Gastroesophageal sphincter (tissue), 4 donors: ENCODE measurements at regions not wholly inside any gene's neighbourhood (a gene's known extent, or its start where the extent isn't known, plus 50 kb on each side); places are given as distances from the start of the nearest gene placed in this dataset.
"Not testable (repeated sequence)": the region's sequence is repeated elsewhere in the genome, so short reads cannot be mapped to it uniquely, and the experiment has no call there.

Source experiments
- ATAC-seq: fragments of 150-250 bp; one replicate; pipeline ENCODE4 v1.9.1; 2016; ENCODE audit warnings: mild to moderate bottlenecking, moderate library complexity
- H3K27ac ChIP-seq, 4 donors: fragments of 200-600 bp; sonication (generic) in 3 of 4; 1 replicate in 3 of 4; 2 replicates in 1 of 4; pipeline ENCODE4 v1.5.1; 2016 to 2019
- H3K27me3 ChIP-seq: fragments of 200-600 bp; sonication (generic); one replicate; pipeline ENCODE4 v1.5.1; 2019
- H3K36me3 ChIP-seq, 2 donors: fragments of 200-600 bp; sonication (generic); one replicate each; pipeline ENCODE4 v1.5.1; 2019; ENCODE audit warnings: control low read depth in 1 of 2
- H3K4me1 ChIP-seq, 3 donors: fragments of 200-600 bp; sonication (generic); 1 replicate in 2 of 3; 2 replicates in 1 of 3; pipeline ENCODE4 v1.5.1; 2016 to 2019; ENCODE audit warnings: control low read depth in 2 of 3
- H3K4me3 ChIP-seq, 2 donors: fragments of 200-600 bp; sonication (generic); one replicate each; pipeline ENCODE4 v1.5.1; 2019; ENCODE audit warnings: mild to moderate bottlenecking in 1 of 2, moderate library complexity in 1 of 2
- H3K9me3 ChIP-seq, 3 donors: fragments of 200-600 bp; sonication (generic); one replicate each; pipeline ENCODE4 v1.5.1; 2017 to 2019; ENCODE audit warnings: control low read depth in 2 of 3
- EP300 ChIP-seq: sonication (generic); formaldehyde crosslinking; IDR thresholded peaks from one replicate; pipeline ENCODE4 v1.6.1; 2017; ENCODE audit warnings: antibody characterized with exemption, mild to moderate bottlenecking
- POLR2A ChIP-seq, 2 donors: fragments of 450-650 bp; IDR thresholded peaks; one replicate each; pipeline ENCODE4 v1.6.1; 2017; ENCODE audit warnings: antibody characterized with exemption in 2 of 2, mild to moderate bottlenecking in 2 of 2, moderate library complexity in 1 of 2
- POLR2AphosphoS5 ChIP-seq: sonication (generic); formaldehyde crosslinking; IDR thresholded peaks from one replicate; pipeline ENCODE4 v1.6.1; 2017; ENCODE audit warnings: antibody characterized with exemption
- WGBS, 2 donors: methylation state at CpG; one replicate each; pipeline ENCODE4 v1.1.5; 2018; ENCODE audit warnings: low coverage in 1 of 2; 5-methylcytosine and 5-hydroxymethylcytosine counted together
- TF ChIP-seq, protein P1 (sequence below), 4 experiments: fragments of 200-600 bp in 2 of 4; fragments of 450-650 bp in 2 of 4; sonication (generic) in 1 of 4; IDR thresholded peaks; one replicate each; pipeline ENCODE4 v1.5.1; 2017 to 2019; ENCODE audit warnings: antibody characterized with exemption in 4 of 4, mild to moderate bottlenecking in 2 of 4, moderate library complexity in 2 of 4

DNA sequence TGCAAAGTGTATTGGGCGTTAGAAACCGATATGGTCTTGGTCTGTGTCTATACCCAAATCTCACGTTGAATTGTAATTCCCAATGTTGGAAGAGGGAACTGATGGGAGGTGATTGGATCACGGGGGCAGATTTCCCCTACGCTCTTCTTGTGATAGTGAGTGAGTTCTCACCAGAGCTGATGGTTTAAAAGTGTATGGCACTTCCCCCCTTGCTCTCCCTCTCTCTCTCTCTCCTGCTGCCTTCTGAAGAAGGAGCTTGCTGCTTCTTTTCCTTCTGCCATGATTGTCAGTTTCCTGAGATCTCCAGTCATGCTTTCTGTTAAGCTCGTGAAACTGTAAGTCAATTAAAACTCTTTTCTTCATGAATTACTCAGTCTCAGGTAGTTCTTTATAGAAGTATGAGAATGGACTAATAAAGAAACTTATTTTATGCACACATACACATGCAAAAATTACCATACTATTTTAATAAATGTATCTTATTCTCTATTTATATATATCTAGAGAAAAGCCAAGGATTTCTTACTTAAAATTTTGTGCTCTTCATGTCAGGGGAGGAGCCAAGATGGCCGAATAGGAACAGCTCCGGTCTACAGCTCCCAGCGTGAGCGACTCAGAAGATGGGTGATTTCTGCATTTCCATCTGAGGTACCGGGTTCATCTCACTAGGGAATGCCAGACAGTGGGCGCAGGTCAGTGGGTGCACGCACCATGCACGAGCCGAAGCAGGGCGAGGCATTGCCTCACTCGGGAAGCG, 1891.0 kb upstream of the FLRT2 start:
- no peaks in the 10 kb centered on the region for H3K27me3 ChIP-seq
- ATAC-seq: no peak
- no peaks in the 10 kb centered on the region for H3K9me3 ChIP-seq
- H3K4me1 ChIP-seq: no peaks in the 10 kb centered on the region
- WGBS, 2 donors: 89 to 93% methylated on average over 6 to 10 of the region's 18 CpGs
- no peak for TF ChIP-seq EP300
- TF ChIP-seq, protein P1, sequence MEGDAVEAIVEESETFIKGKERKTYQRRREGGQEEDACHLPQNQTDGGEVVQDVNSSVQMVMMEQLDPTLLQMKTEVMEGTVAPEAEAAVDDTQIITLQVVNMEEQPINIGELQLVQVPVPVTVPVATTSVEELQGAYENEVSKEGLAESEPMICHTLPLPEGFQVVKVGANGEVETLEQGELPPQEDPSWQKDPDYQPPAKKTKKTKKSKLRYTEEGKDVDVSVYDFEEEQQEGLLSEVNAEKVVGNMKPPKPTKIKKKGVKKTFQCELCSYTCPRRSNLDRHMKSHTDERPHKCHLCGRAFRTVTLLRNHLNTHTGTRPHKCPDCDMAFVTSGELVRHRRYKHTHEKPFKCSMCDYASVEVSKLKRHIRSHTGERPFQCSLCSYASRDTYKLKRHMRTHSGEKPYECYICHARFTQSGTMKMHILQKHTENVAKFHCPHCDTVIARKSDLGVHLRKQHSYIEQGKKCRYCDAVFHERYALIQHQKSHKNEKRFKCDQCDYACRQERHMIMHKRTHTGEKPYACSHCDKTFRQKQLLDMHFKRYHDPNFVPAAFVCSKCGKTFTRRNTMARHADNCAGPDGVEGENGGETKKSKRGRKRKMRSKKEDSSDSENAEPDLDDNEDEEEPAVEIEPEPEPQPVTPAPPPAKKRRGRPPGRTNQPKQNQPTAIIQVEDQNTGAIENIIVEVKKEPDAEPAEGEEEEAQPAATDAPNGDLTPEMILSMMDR (IDR thresholded peaks at IDR 0.05): no peak
- no peak for TF ChIP-seq POLR2AphosphoS5
- no peak for TF ChIP-seq POLR2A (IDR thresholded peaks at IDR 0.05)
- no peak overlapping the region for H3K27ac ChIP-seq
- H3K36me3 ChIP-seq: no peaks in the 10 kb centered on the region
- H3K4me3 ChIP-seq: no peak overlapping the region

DNA sequence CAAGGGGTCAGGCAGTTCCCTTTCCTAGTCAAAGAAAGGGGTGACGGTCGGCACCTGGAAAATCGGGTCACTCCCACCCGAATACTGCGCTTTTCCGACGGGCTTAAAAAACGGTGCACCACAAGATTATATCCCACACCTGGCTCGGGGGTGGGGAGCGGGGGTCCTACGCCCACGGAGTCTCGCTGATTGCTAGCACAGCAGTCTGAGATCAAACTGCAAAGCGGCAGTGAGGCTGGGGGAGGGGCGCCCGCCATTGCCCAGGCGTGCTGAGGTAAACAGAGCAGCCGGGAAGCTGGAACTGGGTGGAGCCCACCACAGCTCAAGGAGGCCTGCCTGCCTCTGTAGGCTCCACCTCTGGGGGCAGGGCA, 1890.5 kb upstream of the FLRT2 start:
- WGBS, 2 donors: 100% methylated on average over 7 of the region's 18 CpGs; no CpG with 5 or more reads in 1 of the 2 donors
- not testable (repeated sequence) for ATAC-seq, H3K4me1 ChIP-seq

DNA sequence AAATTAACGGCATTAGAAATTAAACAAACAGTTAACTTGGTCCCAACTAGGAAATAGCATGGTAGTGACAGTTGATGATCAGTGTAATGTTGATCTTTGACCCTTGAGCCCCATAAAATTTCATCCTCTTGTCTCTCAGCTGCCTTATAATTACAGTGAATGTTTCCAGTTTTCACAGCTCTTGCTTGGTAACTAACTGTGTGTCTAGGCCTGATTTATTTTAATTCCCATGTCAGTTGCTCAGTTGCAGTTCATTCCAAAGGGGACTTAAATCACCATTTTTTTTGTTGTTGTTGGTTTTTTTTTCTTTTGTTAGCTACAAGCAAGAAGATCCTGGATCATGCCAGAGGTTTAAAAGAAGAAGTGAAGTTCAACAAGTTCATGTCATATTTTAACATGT, 1883.7 kb upstream of the FLRT2 start:
- no peak for TF ChIP-seq POLR2AphosphoS5
- TF ChIP-seq POLR2A (IDR thresholded peaks at IDR 0.05): no peak
- TF ChIP-seq, protein P1 (IDR thresholded peaks at IDR 0.05): no peak
- H3K36me3 ChIP-seq: no peaks in the 10 kb centered on the region
- H3K9me3 ChIP-seq: no peaks in the 10 kb centered on the region
- no peak overlapping the region for H3K27ac ChIP-seq
- no peak overlapping the region for H3K4me3 ChIP-seq
- WGBS, 2 donors: 25 to 58% methylated on average over 1 of the region's 1 CpG
- no peak for ATAC-seq
- H3K4me1 ChIP-seq: no peaks in the 10 kb centered on the region
- H3K27me3 ChIP-seq: no peaks in the 10 kb centered on the region

More for the DNA sequence above, 1890.5 kb upstream of the FLRT2 start:
- not testable (repeated sequence) for H3K27ac ChIP-seq, H3K27me3 ChIP-seq, H3K36me3 ChIP-seq, H3K9me3 ChIP-seq, H3K4me3 ChIP-seq

DNA sequence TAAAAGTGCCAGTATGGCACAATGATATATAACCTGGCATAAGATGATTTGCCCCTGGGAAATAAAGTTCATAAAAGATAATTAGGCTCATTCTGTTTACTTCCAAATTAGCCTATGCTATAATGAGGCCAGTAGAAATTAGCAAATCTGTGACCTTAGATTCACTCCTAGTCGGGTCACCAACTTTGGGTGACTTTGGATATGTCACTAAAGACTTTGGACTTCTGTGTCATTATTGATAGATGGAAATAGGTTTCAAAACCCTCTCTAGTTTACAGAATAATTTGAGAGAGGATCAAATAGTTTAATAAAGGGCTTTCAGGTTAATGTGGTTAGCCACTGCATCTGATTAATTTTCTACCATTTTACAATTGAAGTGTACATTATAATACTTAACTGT, 1869.3 kb upstream of the FLRT2 start:
- TF ChIP-seq POLR2AphosphoS5 (no peak), POLR2A (IDR thresholded peaks at IDR 0.05) (no peak), EP300 (no peak)
- TF ChIP-seq, protein P1 (IDR thresholded peaks at IDR 0.05): no peak
- WGBS, 2 donors: 89 to 93% methylated on average over 1 of the region's 1 CpG

DNA sequence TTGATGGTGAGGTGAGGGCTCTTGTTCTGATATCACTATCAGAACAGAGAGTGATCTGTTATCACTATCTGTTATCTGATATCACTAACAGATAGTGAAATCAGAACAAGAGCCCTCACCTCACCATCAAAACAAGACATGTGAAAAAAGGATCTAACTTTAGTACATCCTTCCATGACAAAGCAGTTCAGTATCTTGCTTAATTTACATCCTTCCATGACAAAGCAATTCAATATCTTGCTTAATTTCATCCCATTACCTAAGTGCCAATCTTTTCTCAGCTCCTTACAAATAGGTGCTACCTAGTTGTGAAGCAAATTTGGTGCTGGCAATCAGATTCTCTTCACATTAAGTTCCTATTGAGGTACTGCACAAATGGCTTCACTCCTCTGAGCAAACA, 1865.6 kb upstream of the FLRT2 start:
- TF ChIP-seq, protein P1 (IDR thresholded peaks at IDR 0.05): no peak
- TF ChIP-seq POLR2A (IDR thresholded peaks at IDR 0.05): no peak
- no peak for TF ChIP-seq EP300
- no peak for TF ChIP-seq POLR2AphosphoS5
- no peaks in the 10 kb centered on the region for H3K27me3 ChIP-seq

More for the DNA sequence above, 1869.3 kb upstream of the FLRT2 start:
- Histone ChIP-seq H3K36me3 (no peaks in the 10 kb centered on the region), H3K4me1 (no peaks in the 10 kb centered on the region), H3K27ac (no peak overlapping the region), H3K27me3 (no peaks in the 10 kb centered on the region), H3K9me3 (no peaks in the 10 kb centered on the region), H3K4me3 (no peak overlapping the region)
- ATAC-seq: no peak

More for the DNA sequence above, 1865.6 kb upstream of the FLRT2 start:
- no peak for ATAC-seq
- H3K36me3 ChIP-seq: no peaks in the 10 kb centered on the region
- no peaks in the 10 kb centered on the region for H3K9me3 ChIP-seq
- H3K4me3 ChIP-seq: no peak overlapping the region
- H3K4me1 ChIP-seq: no peaks in the 10 kb centered on the region
- no peak overlapping the region for H3K27ac ChIP-seq
